ENCODE measurements at regions not wholly inside any gene's neighbourhood (a gene's known extent, or its start where the extent isn't known, plus 50 kb on each side); places are given as distances from the start of the nearest gene placed in this dataset.
A peak's percentile ranks its signal among the peaks of the same experiment; 100 is the strongest.
"Not testable (repeated sequence)": the region's sequence is repeated elsewhere in the genome, so short reads cannot be mapped to it uniquely, and the experiment has no call there.

DNA sequence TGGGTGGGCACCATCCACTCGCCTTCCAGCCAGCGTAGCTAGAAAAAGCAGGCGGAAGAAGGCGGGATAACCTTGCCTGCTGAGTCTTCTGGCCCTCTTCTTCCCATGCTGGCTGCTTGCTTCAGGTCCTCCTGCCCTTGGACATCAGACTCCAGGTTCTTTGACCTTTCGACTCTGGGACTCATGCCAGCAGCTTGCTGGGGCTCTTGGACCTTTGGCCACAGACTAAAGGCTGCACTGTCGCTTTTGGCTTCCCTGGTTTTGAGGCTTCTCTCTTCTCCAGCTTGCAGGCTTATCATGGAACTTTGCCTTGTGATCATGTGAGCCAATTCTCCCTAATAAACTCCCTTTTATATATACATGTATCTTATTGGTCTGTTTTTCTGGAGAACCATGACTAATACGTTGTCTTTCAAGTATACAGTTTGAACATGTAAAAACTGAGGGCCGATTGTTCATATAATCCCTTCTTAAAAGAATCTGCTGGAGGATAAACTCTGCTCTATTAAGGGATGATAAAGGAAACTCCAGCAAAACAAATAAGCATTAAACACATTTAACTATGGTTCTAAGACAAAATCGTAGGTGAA, 116.6 kb upstream of the LCORL start:
- no peak for DNase-seq (ENCODE audit: low spot score)

DNA sequence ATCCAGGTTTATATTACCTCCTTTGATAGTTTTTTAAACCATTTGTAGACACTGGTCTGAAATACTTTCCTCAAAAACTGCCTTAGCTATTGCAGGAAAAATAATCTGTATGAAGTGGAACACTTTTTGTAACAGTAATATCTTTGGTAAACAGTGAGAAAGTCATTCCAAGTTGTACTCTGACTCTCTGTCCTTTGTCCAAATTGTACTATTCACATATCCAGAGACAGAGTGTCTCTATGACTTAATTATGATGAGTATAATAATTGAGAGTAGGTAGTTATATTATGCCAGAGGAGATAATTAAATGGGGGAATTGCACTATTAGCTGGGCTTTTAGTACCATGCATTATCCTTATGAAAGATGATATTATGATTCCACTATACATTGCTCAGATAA, 112.6 kb upstream of the LCORL start:
- no peak for DNase-seq (ENCODE audit: low spot score)

DNA sequence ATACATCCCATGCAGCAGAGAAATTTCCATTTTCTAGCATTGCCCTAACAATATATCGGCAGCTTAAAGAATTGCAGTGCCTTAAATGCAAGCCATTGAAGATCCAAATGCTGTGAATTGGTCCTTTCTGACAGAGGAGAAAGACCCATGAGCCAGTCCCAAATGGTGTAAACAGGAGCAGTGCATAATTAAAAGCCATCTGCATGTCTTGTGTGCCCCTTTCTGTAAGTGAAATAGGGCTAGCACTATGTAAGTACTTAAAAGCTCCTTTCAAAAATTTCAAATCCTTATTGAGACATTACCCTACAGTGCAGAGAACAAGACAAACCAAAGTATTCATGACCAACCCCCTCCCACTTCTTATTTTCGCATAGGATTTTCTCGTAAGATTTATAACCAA, 108.7 kb upstream of the LCORL start:
- DNase-seq (ENCODE audit: low spot score), result no peak

DNA sequence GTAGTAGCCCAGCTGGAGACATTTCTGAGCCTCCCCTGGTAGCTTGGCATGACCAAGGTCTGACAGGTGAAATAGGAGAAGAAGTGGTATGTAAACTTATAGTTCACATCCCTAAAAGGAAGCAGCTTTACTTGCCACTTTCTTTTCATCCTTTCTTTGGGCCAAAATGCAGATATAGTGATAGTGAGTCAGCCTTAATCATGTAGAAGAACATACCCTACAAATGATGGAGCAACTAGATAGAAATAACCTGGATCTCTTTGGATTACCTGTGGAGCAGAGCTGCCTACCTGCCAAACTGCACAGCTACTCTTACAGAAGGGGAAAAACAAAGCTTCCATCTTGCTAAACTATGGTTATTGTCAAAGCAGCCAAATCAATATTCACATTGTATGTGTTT, 106.7 kb upstream of the LCORL start:
- DNase-seq (ENCODE audit: low spot score), result no peak

DNA sequence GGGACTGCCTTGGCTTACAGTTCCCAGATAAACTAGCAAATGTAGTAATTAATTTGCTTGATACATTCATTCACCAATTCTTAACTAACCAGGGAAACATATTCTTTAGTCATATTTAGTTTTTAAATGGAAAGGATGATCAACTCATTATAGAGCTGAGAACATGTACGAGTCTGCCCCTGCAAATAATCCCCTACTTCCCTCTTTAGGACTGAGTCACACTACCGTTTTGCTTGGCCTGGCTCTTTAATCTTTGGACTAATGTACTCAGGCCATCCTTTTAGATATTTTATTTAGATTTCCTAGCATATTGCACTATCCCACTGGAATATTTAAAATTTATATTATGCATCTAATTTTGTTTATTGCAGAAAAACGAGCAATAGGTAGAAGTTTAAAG, 105.5 kb upstream of the LCORL start:
- no peak for DNase-seq (ENCODE audit: low spot score)

DNA sequence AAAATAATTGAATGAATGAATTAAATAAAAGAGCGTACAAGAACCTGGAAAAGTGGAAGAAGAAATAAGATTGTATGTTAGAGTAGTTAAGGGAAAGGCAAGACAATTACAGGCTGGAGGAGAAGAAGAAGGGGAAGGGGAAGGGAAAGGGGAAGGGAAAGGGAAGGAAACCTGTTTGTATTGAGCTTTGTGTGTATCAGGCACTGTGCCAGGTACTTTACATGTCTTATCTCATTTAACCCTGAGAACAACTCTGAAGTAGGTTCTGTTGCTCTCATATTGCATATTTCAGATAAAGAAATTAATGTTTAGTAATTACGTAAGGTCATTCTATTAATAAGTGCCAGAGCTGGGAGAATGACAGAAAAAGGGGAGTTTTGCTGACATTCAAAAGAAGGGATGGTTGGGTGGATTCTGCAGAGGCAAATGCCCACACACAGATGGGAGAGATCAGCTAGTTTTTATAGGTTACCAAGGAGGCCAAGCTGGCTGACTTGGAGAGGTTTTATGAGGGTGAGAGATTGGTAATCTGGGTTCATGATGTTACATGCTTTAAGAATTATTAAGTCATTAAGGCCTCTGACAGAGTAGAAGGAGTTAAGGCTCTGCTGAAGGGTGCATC, 92.3 kb upstream of the LCORL start:
- no peak for DNase-seq (ENCODE audit: low spot score)

DNA sequence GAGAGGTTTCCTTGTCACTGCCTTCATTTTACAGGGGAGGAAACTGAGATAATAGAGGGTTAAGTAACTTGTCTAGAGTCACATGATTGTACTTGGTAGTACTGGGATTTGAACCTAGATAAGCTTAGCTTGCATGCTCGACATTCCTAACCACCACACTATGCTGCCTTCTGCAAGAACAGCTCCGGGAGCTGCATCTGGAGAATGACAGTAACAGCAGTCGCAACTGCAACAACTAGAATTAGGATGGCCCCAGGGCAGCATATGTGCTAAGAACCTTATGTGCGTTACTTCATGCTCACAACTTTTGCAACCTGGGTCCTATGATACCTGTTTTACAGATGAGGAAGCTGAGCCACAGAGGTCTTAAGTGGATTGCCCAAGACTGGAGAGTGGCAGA, 89.5 kb upstream of the LCORL start:
- no peak for DNase-seq (ENCODE audit: low spot score)

DNA sequence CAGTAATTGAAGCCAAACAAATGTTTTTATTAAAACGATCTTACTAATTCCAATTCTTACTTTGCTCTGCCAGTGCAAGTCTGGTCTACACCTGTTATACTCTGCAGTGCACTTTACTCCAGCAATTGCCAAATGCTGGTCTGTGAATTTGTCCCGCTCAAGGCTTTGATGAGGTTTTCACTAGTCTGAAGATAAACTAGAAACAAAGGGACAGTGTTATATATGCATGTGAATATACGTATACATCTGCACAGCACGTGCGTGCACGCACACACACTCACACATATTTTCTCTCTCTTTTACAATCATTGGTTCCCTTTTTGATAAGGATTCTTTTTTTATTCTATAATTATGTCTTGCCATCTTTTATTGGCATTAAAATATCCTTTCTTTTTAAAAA, 88.5 kb upstream of the LCORL start:
- DNase-seq (ENCODE audit: low spot score), result no peak

DNA sequence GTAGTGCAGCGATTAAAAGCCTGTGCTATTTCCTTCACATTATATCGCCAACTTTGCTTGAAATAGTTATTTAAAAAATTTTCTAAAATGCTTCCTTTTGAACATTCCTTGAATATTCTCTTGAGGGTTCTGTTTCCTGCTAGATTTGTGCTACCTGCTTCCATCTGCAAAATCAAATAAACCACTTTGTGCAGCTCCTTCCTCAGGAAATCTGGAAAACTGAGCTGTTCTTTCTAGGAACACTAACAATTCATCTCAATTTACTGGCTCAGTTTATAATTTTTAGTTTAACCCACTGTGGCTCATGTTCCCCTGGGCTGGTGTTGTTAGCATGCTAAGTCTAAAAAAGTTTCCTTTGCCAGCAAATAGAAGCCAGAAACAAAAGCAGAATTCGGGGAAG, 88.1 kb upstream of the LCORL start:
- DNase-seq (ENCODE audit: low spot score), result no peak

DNA sequence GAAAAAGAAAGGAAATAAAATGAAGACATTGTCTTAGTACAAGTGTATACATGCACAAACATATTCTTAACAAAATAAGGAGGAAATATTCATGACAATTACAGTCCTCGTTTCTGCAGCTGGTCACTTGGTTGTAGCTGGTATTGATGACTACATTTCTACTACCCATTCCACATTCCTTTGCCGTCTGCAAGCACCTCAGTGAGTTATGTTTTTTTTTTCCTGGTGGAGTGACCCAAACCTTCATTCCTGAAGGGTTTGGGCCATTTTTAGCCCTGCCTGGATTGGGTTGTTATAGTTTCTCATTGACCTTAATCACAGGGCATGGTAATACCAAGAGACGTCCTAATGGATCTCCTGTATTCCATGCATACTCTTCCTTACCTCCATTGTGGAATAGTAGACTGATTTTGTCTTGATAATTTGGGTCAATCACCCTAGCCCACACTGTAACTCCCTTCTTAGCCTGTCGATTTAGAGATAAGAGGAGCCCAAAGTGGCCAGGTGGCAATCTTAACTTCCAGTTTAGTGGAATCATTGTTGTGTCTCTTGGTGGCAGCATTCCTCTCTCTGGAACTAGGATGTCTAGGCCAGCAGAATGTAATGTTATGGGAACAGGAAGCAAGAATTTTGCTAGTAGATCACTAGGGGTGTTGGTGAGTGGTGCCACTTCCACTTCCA, 86.4 kb upstream of the LCORL start:
- DNase-seq (ENCODE audit: low spot score), result not testable (repeated sequence)

DNA sequence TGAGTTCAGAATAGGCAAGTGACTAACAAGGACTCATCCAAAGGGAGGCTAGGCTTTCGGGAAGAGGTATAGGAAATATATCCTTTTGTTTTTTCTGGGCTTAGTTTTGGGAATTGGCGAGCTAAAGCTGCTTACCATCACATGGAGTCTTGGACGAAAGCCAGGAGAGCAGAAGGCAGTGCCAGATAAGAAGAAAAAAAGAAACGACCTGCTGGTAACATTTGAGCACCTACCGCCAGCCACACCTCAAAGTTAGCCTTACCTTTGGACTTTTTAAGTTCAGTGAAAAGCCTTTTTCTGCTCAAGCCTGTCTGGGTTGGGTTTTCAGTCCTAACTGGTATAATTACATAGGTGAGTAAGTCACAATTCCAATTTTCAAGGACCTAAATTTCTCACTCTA, 85.1 kb upstream of the LCORL start:
- DNase-seq (ENCODE audit: low spot score), result no peak

DNA sequence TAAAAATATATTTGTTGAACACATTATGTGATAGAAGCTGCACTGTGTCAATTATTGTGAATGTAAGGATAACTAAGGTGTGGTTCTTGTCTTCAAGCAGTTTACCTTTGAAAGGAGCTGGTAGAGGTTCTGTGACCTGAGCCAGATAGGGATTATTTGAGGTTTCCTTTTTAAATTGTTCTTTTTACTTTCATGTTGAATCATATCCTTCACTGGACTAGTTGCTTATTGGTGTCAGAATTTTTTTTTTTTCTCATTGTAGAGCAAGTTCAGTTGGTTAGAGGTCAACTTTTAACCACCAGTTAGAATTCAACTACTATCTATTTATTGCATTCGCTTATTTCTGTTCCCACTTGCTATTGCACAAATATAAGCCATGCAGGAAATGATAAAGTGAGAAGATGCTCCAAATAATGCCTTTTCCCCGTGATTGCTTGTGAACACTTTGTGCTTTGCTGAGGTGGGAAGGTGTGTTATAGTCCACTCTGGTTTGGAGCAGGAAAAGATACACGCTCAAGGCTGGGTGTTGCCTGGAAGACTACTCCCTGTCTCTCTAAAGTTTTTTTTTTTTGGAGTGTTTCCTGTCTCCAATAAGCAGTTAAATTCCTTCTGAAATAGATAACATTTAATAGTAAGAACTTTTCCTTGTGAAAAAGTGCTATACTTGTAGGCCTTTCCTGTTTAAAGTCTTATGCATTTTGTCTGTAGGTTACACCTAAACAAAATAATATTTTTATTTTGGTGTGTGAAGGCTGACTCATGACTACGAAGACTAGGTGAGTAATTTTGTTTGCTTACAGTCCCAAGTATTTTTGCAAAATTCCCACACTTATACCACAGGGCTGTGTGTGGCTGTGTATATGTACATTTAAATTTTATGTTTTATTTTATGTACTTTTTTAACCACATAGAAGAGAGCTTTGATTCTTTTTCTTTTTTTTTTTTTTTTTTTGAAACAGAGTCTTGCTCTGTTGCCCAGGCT, 83.8 kb upstream of the LCORL start:
- DNase-seq (ENCODE audit: low spot score), result no peak

DNA sequence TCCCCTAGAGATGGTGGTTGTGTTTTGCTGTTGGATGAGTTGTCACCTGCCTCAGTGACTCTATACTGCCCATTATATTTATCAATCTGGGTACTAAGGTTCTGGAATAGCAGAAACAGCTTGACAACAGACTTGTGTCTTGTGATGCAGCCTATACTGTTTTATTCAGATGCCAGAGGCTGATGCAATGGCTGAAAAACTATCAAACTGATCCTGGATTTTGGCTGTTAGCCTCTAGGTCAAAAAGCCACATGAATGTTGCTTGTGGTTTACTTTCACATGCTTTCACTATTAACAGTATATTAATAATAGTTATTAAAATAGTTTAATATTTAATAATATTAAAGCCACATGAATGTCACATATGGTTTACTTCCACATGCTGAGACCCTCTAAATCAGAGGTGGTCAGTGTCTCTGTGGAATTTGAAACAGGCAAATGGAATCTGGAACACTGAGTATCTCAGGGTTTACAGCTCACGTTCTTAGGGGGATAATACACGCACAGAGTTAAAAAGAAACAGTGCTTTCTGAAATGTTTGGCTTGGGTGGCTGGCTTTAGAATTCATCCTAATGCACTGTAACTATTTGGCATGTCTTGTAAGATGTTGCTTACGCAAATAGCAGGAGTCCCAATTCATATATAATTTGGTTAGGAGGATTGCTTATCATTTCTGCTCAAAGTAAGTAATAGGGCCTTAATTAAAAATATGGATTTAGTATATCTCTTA, 82.5 kb upstream of the LCORL start:
- DNase-seq (ENCODE audit: low spot score), result no peak

DNA sequence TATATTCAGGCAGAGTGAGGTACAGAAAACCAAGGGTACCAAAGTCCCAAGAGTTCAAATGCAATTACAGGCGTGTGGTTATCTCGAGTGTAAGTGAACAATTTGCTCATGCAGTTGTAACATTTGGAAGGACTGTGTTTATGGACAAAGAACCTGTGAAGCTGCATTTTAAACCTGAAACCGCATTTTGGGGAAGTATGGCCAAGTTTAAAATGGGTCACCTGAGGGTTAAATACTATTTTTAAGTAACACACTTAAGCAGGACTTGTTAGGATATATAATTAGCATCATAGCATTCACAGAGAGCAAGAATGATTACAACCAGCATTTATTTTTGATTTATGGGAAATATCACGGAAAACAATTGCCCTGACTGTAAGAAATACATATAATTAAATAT, 79.1 kb upstream of the LCORL start:
- DNase-seq (ENCODE audit: low spot score), result no peak

DNA sequence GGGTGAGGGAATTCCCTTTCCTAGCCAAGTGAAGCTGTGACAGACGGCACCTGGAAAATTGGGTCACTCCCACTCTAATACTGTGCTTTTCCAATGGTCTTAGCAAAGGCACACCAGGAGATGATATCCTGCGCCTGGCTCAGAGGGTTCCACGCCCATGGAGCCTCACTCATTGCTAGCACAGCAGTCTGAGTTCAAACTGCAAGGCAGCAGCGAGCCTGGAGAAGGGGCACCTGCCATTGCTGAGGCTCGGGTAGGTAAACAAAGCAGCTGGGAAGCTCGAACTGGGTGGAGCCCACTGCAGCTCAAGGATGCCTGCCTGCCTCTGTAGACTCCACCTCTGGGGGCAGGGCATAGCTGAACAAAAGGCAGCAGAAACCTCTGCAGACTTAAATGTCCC, 68.9 kb upstream of the LCORL start:
- DNase-seq (ENCODE audit: low spot score), result not testable (repeated sequence)

DNA sequence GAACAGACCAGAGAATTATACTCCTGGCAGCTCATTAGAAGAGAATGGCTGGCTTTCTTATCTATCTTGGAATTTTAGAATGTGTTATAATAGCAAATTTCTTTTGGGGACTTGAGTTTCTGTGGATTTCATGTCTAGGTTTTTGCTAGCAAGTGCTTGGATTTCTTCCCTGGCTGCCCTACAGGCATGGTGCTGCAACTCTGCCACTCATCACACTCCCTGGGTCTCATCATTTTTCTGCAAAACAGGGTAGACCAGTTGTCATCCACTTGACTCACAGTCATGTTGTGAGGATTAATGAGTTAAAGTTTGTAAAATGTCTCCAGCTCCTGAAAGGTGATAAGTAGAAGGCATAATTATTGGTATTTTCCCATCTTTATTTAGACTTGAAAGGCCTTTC, 60.7 kb upstream of the LCORL start:
- no peak for DNase-seq (ENCODE audit: low spot score)

DNA sequence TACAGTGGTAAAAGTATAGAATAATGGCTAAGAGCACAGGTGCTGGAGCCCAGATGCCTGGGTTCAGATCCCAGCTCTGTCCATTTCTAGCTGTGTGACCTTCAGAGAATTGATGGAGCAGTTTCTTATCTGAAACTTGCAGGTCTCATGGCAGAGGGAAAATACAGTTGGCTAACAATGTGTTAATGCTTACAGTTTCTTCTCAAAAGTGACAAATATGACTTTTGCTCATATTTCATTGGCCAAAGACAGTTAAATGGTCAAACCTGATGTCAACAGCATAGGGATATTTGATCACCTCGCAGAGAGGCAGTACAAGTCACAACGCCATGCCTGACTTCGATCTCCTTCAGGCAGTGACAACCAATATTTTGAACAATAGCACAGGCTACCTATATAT, 60.2 kb upstream of the LCORL start:
- no peak for DNase-seq (ENCODE audit: low spot score)

DNA sequence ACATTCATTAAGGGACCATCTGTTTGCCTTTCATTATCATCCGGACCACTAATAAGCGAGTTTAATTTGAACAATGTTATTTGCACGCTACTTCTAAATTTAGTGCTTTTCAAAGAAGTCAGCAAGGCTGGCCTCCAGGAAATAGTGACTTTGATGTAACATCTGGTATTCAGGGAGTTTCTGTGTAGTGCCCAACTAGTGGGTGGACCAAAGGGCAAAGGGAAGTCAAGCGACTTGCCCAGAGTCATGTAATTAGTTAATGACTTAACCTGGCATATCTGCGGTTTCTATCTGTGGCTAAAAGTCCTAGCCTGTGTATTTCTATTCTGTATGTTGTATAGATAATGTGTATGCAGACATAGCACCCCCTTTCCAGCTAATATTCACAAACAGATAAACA, 56.3 kb upstream of the LCORL start:
- DNase-seq (ENCODE audit: low spot score), result no peak

DNA sequence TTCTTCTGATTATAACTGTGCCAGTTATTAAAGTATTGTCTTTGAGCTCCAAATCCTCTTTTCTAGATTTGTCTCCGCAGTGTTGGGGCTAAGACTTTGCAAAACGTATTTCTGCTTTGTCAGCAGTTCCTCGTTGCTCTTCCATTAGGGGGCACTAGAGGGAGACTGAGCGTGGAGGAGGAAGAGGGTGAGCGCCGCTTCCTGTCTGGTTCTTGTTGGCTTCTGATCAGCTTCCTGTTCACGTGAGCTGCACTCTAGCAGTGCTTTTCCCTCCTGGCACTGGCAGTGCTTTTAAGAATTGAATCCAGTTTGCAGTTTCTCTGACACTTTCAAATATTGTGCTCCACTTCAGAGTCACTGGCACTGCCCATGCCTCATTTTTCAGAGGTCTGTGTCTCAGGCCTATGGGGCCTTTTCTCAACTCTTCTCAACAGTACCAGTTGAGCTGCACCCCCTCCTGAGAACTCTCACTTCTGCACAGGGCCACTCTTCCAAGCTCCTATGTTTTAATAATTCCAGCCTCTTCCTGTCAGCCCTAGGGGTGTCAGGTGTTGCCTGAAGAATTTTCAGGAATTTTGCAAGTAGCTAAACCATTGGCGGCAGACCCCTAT, 54.4 kb upstream of the LCORL start:
- peak; percentile 25 for DNase-seq (ENCODE audit: low spot score)

DNA sequence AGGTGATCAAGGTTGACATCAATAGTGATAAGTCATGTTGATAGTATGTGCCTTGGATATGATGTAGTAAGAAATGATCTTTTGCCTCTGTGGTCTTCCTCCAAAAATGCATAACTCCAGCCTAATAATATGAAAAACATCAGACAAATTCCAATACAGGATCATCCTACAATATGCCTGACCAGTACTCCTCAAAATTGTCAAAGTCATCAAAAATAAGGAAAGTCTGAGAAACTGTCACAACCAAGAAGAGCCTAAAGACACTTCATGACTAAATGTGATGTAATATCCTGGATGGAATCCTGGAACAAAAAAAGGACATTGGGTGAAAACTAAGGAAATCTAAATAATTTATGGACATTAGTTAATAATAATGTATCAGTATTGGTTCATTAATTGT, 50.3 kb upstream of the LCORL start:
- no peak for DNase-seq (ENCODE audit: low spot score)

Measured in HuH-7.5 (cell line).